ENCODE measurements at regions not wholly inside any gene's neighbourhood (a gene's known extent, or its start where the extent isn't known, plus 50 kb on each side); places are given as distances from the start of the nearest gene placed in this dataset.

DNA sequence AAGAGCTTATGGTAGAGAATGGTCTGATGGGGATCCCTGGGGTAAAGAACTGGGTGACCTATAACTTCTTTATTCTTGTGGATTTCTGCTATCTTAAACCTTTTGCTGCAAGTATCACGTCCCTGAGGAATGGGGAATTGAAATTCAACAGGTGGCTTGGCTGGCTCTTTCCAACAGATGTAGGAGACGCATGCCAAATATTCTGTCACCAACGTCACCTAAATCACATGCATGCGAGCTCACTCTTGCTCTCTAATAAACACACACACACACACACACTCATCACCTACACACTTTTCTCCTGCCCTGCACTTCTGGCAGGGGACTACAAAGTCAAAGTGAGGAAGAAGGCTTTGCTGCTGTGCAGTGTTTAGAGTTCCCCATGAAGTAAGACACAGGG lies 145.8 kb upstream of the NECTIN3 start:
- no peak for TF ChIP-seq POLR2A (IDR thresholded peaks at IDR 0.05)
- TF ChIP-seq, protein P1, sequence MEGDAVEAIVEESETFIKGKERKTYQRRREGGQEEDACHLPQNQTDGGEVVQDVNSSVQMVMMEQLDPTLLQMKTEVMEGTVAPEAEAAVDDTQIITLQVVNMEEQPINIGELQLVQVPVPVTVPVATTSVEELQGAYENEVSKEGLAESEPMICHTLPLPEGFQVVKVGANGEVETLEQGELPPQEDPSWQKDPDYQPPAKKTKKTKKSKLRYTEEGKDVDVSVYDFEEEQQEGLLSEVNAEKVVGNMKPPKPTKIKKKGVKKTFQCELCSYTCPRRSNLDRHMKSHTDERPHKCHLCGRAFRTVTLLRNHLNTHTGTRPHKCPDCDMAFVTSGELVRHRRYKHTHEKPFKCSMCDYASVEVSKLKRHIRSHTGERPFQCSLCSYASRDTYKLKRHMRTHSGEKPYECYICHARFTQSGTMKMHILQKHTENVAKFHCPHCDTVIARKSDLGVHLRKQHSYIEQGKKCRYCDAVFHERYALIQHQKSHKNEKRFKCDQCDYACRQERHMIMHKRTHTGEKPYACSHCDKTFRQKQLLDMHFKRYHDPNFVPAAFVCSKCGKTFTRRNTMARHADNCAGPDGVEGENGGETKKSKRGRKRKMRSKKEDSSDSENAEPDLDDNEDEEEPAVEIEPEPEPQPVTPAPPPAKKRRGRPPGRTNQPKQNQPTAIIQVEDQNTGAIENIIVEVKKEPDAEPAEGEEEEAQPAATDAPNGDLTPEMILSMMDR (IDR thresholded peaks at IDR 0.05), result no peak
